ENCODE measurements at regions not wholly inside any gene's neighbourhood (a gene's known extent, or its start where the extent isn't known, plus 50 kb on each side); places are given as distances from the start of the nearest gene placed in this dataset.

DNA sequence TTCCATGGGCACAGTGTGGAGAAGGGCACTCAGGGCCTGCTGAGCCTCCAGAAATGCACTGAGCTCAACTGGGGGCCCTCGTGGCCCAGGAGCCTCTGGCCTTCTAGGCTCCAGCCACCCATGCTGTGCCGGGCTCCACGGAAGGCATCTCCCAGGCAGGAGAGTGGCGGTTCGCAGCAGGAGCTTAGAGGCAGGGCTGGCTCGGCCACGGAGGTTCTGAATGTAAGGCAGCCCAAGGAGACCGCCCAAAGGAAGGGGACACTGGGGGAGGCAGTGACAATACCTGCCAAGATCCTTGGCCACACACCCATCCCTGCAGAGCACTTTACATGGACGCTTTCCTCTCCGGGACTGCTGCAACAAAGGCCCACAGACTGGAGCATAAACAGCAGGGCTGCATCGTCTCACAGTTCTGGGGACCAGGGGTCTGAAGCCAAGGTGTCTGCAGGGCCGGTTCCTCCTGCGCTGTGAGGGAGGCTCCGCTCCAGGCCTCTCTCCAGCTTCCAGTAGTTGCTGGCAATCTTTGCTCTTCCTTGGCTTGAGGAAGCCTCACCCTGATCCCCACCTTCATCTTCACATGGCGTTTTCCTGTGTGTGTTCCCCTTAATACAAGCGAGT, 128.2 kb upstream of the CDH4 start:
- WGBS: 81% methylated on average over 16 of the region's 16 CpGs
- Histone ChIP-seq H3K4me3 (ENCODE audit: low read length) (no peak overlapping the region), H3K4me1 (ENCODE audit: control insufficient read depth, insufficient read depth, low read length) (no peaks in the 10 kb centered on the region), H3K27ac (ENCODE audit: low read length) (no peak overlapping the region), H3K27me3 (ENCODE audit: control insufficient read depth, insufficient read depth) (no peaks in the 10 kb centered on the region), H3K9me3 (ENCODE audit: control insufficient read depth, low read length) (no peaks in the 10 kb centered on the region)
- intact Hi-C loops (cut with DNase I): loop anchor here in 1 of 4 donors (5.0 to 10.0 kb wide), 2 partner anchors 909 to 1067 kb away; no protein-coding TSS in a partner anchor
- DNase-seq (no peak), ATAC-seq (no peak)

- WGBS: 93% methylated on average over 9 of the region's 9 CpGs
- H3K4me1 ChIP-seq (ENCODE audit: control insufficient read depth, insufficient read depth, low read length): no peaks in the 10 kb centered on the region
- DNase-seq (no peak), ATAC-seq (no peak)
- intact Hi-C loops (cut with DNase I): loop anchor here in 1 of 4 donors (10.0 kb wide), 1 partner anchor 910 kb away; no protein-coding TSS in a partner anchor
- H3K27ac ChIP-seq (ENCODE audit: low read length): no peak overlapping the region
- no peaks in the 10 kb centered on the region for H3K9me3 ChIP-seq (ENCODE audit: control insufficient read depth, low read length)
- no peak overlapping the region for H3K4me3 ChIP-seq (ENCODE audit: low read length)
- H3K27me3 ChIP-seq (ENCODE audit: control insufficient read depth, insufficient read depth): no peaks in the 10 kb centered on the region
These were observed 127.0 kb upstream of the CDH4 start for GRCh38 chr20:61125076-61125475.

- no peak overlapping the region for H3K4me3 ChIP-seq (ENCODE audit: low read length)
- DNase-seq (no peak), ATAC-seq (no peak)
- no peaks in the 10 kb centered on the region for H3K27me3 ChIP-seq (ENCODE audit: control insufficient read depth, insufficient read depth)
- no peaks in the 10 kb centered on the region for H3K4me1 ChIP-seq (ENCODE audit: control insufficient read depth, insufficient read depth, low read length)
- H3K9me3 ChIP-seq (ENCODE audit: control insufficient read depth, low read length): no peaks in the 10 kb centered on the region
- no peak overlapping the region for H3K27ac ChIP-seq (ENCODE audit: low read length)
- intact Hi-C loops (cut with DNase I): loop anchor here in 1 of 4 donors (10.0 kb wide), 1 partner anchor 911 kb away; no protein-coding TSS in a partner anchor
- WGBS: 87% methylated on average over 14 of the region's 14 CpGs
These were observed 126.4 kb upstream of the CDH4 start for GRCh38 chr20:61125546-61126180.

GRCh38 chr20:61126369-61127195, 125.5 kb upstream of the CDH4 start:
- no peaks in the 10 kb centered on the region for H3K27me3 ChIP-seq (ENCODE audit: control insufficient read depth, insufficient read depth)
- no peak for DNase-seq
- H3K4me1 ChIP-seq (ENCODE audit: control insufficient read depth, insufficient read depth, low read length): no peaks in the 10 kb centered on the region
- ATAC-seq: no peak
- no peak overlapping the region for H3K27ac ChIP-seq (ENCODE audit: low read length)
- intact Hi-C loops (cut with DNase I): loop anchor here in 1 of 4 donors (10.0 kb wide), 1 partner anchor 912 kb away; no protein-coding TSS in a partner anchor
- H3K9me3 ChIP-seq (ENCODE audit: control insufficient read depth, low read length): no peaks in the 10 kb centered on the region
- no peak overlapping the region for H3K4me3 ChIP-seq (ENCODE audit: low read length)
- WGBS: 88% methylated on average over 21 of the region's 21 CpGs

DNA sequence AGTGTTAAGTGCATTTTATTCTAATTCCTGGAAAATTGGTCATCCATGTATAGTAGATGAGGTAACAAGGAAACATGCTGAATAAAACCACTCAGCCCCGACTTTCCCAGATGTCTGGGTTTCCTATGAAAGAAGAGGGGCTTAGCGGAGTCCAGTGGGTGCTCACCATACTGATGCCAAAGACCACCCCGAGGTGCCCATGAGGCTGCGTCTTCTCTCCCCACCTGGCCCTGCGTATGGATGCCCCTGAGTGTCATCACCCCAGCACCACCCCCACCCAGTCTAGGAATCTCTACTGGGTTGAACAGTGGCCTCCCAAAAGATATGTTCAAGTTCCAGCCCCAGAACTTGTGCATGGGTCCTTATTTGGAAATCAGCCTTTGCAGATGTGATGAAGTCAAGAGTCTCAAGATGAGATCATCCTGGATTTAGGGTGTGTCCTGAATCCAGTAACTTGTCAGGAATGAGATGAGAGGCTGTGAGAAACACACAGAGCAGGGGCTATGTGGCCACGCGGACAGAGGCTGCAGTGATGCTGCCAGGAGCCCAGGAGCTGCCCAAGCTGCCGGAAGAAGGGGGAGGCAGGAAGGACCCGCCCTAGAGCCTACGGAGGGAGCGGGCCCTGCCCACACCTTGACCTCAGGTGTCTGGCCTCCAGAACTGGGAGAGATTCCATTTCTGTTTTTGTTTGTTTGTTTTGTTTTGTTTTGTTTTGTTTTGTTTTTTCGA, 124.6 kb upstream of the CDH4 start:
- intact Hi-C loops (cut with DNase I): loop anchor here in 1 of 4 donors (10.0 kb wide), 1 partner anchor 913 kb away; no protein-coding TSS in a partner anchor
- Histone ChIP-seq H3K27me3 (ENCODE audit: control insufficient read depth, insufficient read depth) (no peaks in the 10 kb centered on the region), H3K4me3 (ENCODE audit: low read length) (no peak overlapping the region), H3K4me1 (ENCODE audit: control insufficient read depth, insufficient read depth, low read length) (no peaks in the 10 kb centered on the region), H3K27ac (ENCODE audit: low read length) (no peak overlapping the region), H3K9me3 (ENCODE audit: control insufficient read depth, low read length) (no peaks in the 10 kb centered on the region)
- DNase-seq (no peak), ATAC-seq (no peak)
- 77% methylated on average over 12 of the region's 12 CpGs for WGBS

DNA sequence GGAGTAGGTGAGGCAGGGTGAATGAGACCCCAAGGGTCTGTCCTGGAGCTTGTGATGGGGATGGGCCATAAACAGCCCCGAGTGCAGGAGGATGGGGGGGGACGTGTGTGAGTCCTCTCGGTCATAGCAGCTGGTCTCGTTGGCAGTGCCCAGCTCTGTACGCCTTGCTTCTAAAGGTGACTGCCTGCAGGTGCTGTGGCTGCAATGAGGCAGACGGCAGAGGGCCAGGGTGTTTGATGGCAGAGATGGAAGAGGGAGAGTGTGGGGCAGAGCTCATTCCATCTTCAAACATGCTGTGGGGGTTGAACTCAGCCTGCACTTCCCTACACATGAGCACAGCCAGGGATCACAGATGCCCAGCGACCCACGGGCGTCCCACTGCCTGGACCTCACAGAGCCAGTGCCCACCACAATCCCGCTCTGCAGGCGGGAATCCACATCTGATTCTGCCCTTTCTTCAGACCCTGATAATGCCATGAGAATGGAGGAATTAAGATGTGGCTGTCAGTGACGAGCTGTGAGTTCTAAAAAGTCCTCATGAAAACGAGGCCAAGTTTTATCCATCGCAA, 123.3 kb upstream of the CDH4 start:
- H3K27me3 ChIP-seq (ENCODE audit: control insufficient read depth, insufficient read depth): no peaks in the 10 kb centered on the region
- no peaks in the 10 kb centered on the region for H3K9me3 ChIP-seq (ENCODE audit: control insufficient read depth, low read length)
- no peak overlapping the region for H3K4me3 ChIP-seq (ENCODE audit: low read length)
- intact Hi-C loops (cut with DNase I): loop anchor here in 1 of 4 donors (10.0 kb wide), 1 partner anchor 914 kb away; no protein-coding TSS in a partner anchor
- H3K27ac ChIP-seq (ENCODE audit: low read length): no peak overlapping the region
- ATAC-seq: no peak
- no peak for DNase-seq
- 64% methylated on average over 14 of the region's 14 CpGs for WGBS
- no peaks in the 10 kb centered on the region for H3K4me1 ChIP-seq (ENCODE audit: control insufficient read depth, insufficient read depth, low read length)

DNA sequence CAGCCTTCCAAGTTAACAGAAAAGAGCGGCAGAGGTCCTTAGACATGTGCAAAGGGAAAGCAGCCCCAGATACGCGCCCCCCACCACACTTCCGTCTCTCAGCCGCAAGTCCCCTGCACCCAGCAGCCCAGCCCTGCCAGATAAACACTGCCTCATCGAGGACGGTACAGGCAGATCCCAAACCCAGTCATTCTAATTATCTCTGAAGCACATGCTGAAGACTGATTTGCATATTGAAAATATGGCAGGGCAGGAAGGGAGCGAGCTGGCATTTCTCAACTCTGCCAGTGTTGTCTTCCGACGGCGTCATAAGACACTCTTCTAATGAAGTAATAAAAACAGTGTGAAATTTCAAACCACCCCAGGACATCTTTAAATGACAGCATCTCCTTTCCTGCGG, 122.8 kb upstream of the CDH4 start:
- H3K4me3 ChIP-seq (ENCODE audit: low read length): no peak overlapping the region
- H3K4me1 ChIP-seq (ENCODE audit: control insufficient read depth, insufficient read depth, low read length): no peaks in the 10 kb centered on the region
- DNase-seq (no peak), ATAC-seq (no peak)
- no peaks in the 10 kb centered on the region for H3K9me3 ChIP-seq (ENCODE audit: control insufficient read depth, low read length)
- intact Hi-C loops (cut with DNase I): loop anchor here in 1 of 4 donors (10.0 kb wide), 1 partner anchor 915 kb away; no protein-coding TSS in a partner anchor
- no peak overlapping the region for H3K27ac ChIP-seq (ENCODE audit: low read length)
- no peaks in the 10 kb centered on the region for H3K27me3 ChIP-seq (ENCODE audit: control insufficient read depth, insufficient read depth)
- WGBS: 23% methylated on average over 12 of the region's 12 CpGs

DNA sequence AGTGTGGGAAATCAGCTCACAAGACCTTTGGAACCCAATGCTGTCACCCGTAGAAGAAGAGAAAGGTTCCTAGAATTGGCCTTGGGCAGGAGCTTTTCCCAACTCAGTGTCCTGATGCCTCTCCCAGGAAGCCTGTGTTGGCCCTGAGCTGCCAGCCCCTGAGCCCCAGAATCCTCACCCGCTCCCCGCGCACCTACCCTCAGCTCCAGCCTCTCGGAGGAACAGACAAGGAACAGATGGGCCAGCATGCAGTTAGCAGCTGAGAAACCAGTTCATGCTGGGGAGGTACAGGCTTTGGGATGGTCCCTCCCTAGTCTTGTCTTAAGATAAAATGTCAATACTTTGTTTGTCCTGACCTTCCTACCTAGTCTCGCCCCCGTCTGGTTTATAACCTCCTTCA, 121.9 kb upstream of the CDH4 start:
- Histone ChIP-seq H3K9me3 (ENCODE audit: control insufficient read depth, low read length) (no peaks in the 10 kb centered on the region), H3K27me3 (ENCODE audit: control insufficient read depth, insufficient read depth) (no peaks in the 10 kb centered on the region), H3K27ac (ENCODE audit: low read length) (no peak overlapping the region), H3K4me3 (ENCODE audit: low read length) (no peak overlapping the region), H3K4me1 (ENCODE audit: control insufficient read depth, insufficient read depth, low read length) (no peaks in the 10 kb centered on the region)
- no peak for ATAC-seq
- DNase-seq: no peak
- intact Hi-C loops (cut with DNase I): no loop called here
- WGBS: 84% methylated on average over 7 of the region's 7 CpGs

DNA sequence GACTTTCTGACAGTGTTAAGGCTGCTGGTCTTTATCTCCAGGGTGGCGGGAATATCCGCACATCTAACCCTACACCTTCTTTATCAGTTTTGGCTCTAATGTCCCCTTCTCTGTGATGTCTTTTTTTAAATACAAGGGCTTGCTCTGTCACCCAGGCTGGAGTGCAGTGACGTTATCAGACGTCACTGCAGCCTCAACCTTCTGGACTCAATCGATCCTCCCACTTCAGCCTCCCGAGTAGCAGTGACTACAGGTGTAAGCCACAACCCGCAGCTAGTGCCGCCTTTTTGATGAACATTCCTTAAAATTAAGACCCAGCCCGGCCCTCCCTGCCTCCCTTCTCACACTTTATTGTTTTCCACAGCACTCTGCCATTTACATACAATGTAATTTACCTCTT, 120.1 kb upstream of the CDH4 start:
- WGBS: 80% methylated on average over 9 of the region's 9 CpGs
- Histone ChIP-seq H3K27ac (ENCODE audit: low read length) (no peak overlapping the region), H3K4me3 (ENCODE audit: low read length) (no peak overlapping the region), H3K4me1 (ENCODE audit: control insufficient read depth, insufficient read depth, low read length) (no peaks in the 10 kb centered on the region), H3K27me3 (ENCODE audit: control insufficient read depth, insufficient read depth) (no peaks in the 10 kb centered on the region), H3K9me3 (ENCODE audit: control insufficient read depth, low read length) (no peaks in the 10 kb centered on the region)
- DNase-seq: no peak
- intact Hi-C loops (cut with DNase I): no loop called here
- no peak for ATAC-seq

- intact Hi-C loops (cut with DNase I): no loop called here
- ATAC-seq: no peak
- 77% methylated on average over 6 of the region's 6 CpGs for WGBS
- no peak for DNase-seq
- Histone ChIP-seq H3K27ac (ENCODE audit: low read length) (no peak overlapping the region), H3K9me3 (ENCODE audit: control insufficient read depth, low read length) (no peaks in the 10 kb centered on the region), H3K4me1 (ENCODE audit: control insufficient read depth, insufficient read depth, low read length) (no peaks in the 10 kb centered on the region), H3K4me3 (ENCODE audit: low read length) (no peak overlapping the region), H3K27me3 (ENCODE audit: control insufficient read depth, insufficient read depth) (no peaks in the 10 kb centered on the region)
These were observed 118.5 kb upstream of the CDH4 start for GRCh38 chr20:61133611-61134010.

All from right cardiac atrium (tissue), 5 donors.